ENCODE measurements at regions not wholly inside any gene's neighbourhood (a gene's known extent, or its start where the extent isn't known, plus 50 kb on each side); places are given as distances from the start of the nearest gene placed in this dataset.

DNA sequence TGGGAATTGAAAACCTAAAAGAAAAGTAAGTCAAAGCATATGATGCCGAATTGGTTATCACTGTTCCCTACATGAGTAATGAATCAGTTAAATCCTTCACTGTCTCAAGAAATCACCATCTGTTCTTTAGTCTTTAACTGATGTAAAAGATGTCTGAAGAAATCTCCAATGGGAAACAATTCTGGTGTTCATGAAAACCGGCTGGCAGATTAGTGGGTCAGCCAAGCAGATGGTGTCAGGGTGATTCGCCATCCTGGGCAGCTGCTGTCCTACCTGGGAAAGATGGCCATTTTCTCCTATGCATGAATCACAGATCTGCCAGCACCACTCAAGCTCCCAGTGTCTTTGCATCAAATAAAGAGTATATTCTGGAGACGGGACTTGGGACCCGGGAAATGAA, 925.2 kb upstream of the GHITM start:
- TF ChIP-seq, protein P1, sequence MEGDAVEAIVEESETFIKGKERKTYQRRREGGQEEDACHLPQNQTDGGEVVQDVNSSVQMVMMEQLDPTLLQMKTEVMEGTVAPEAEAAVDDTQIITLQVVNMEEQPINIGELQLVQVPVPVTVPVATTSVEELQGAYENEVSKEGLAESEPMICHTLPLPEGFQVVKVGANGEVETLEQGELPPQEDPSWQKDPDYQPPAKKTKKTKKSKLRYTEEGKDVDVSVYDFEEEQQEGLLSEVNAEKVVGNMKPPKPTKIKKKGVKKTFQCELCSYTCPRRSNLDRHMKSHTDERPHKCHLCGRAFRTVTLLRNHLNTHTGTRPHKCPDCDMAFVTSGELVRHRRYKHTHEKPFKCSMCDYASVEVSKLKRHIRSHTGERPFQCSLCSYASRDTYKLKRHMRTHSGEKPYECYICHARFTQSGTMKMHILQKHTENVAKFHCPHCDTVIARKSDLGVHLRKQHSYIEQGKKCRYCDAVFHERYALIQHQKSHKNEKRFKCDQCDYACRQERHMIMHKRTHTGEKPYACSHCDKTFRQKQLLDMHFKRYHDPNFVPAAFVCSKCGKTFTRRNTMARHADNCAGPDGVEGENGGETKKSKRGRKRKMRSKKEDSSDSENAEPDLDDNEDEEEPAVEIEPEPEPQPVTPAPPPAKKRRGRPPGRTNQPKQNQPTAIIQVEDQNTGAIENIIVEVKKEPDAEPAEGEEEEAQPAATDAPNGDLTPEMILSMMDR (IDR thresholded peaks at IDR 0.05): no peak

DNA sequence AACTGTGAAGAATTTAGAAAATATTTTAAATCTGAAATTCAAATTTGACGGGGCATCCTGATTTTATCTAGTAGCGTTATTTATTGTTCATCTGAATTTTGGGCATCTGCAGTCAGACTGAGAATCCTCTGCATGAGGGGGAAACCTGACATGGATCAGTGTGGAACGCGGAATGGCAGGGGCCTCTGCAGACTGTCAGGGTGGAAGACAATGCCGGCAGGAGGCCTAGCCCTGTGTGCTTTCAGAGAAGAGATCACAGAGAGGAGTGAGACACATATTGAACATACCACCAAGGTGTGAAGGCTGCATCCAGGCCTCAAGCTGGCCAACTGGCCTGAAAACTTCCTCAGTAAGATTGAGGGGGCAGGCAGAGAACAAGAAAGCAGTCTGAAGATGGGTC, 921.1 kb upstream of the GHITM start:
- TF ChIP-seq, protein P1 (IDR thresholded peaks at IDR 0.05): no peak

- TF ChIP-seq, protein P1 (IDR thresholded peaks at IDR 0.05): no peak
Measured at GRCh38 chr10:83222300-83222699, 917.0 kb upstream of the GHITM start.

- TF ChIP-seq, protein P1 (IDR thresholded peaks at IDR 0.05): no peak
Measured at GRCh38 chr10:83222832-83223742, 916.2 kb upstream of the GHITM start.

DNA sequence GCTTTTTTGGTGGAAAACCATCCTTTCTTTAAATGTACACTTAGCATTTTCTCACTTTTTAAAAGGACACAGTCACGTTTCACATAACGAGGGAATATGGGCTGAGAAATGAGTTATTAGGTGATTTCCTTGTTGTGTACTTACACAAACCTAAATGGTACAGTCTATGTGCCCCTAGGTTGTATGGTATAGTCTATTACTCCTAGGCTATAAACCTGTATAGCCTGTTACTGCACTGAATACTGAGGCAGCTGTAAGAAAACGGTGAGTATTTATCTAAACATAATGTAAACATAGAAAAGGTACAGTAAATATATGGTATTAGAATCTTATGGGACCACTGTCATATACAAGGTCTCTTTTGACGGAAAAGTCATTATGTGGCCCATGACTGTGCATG, 913.5 kb upstream of the GHITM start:
- TF ChIP-seq, protein P1 (IDR thresholded peaks at IDR 0.05): no peak

DNA sequence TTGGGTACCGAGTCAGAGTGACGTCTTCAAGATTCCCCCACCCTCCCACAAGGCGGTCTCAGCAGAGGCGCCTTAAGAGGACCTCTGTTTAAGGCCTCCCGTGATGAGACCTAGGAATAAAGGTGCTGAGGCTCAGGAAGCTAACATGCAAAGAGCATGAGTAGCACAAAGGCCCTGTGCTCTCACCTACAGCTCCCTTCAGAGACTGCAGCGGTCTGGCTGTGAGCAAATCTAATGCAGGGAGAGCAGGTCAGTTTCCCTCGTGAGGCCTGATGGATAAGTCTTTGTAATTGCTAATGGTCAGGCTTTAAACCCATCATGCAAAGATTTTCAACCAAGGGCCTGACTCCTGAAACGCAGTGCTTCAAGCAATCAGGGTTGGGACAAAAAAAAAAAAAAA, 909.3 kb upstream of the GHITM start:
- TF ChIP-seq, protein P1 (IDR thresholded peaks at IDR 0.05): no peak

- TF ChIP-seq, protein P1 (IDR thresholded peaks at IDR 0.05): no peak
Measured at GRCh38 chr10:83233691-83234090, 905.6 kb upstream of the GHITM start.
